ENCODE measurements at regions not wholly inside any gene's neighbourhood (a gene's known extent, or its start where the extent isn't known, plus 50 kb on each side); places are given as distances from the start of the nearest gene placed in this dataset.

GRCh38 chr17:33936764-33937163, 318.3 kb upstream of the CCL2 start:
- CTCF ChIA-PET: no interaction called here
- Histone ChIP-seq H3K4me3 (ENCODE audit: low read depth, low read length, poor library complexity, severe bottlenecking) (no peak overlapping the region), H3K4me1 (ENCODE audit: insufficient read depth, low read length, poor library complexity, severe bottlenecking) (no peaks in the 10 kb centered on the region), H3K36me3 (ENCODE audit: insufficient read depth, low read length, poor library complexity, severe bottlenecking) (no peaks in the 10 kb centered on the region), H3K27ac (ENCODE audit: low read depth, low read length, poor library complexity, severe bottlenecking) (no peak overlapping the region), H3K9me3 (ENCODE audit: low read depth, low read length, poor library complexity, severe bottlenecking) (no peaks in the 10 kb centered on the region), H3K27me3 (replicated peaks; ENCODE audit: insufficient read depth, low read depth, low read length, poor library complexity) (no peaks in the 10 kb centered on the region)
- POLR2A ChIA-PET (ENCODE audit: low non-redundant PET): no interaction called here
- BruUV-seq (replicated peaks): no TSS peak
- TF ChIP-seq CTCF (conservative IDR thresholded peaks at IDR 0.05; ENCODE audit: low read depth, low read length) (no peak), EZH2 (IDR thresholded peaks at IDR 0.05; ENCODE audit: borderline replicate concordance, low read depth, low read length, poor library complexity, severe bottlenecking) (no peak)
- intact Hi-C loops (cut with micrococcal nuclease; ENCODE audit: unreplicated experiment): no loop called here
- no peak for DNase-seq (ENCODE audit: low spot score)

GRCh38 chr17:33939959-33940358, 315.1 kb upstream of the CCL2 start:
- TF ChIP-seq CTCF (conservative IDR thresholded peaks at IDR 0.05; ENCODE audit: low read depth, low read length): no peak
- no peak for TF ChIP-seq EZH2 (IDR thresholded peaks at IDR 0.05; ENCODE audit: borderline replicate concordance, low read depth, low read length, poor library complexity, severe bottlenecking)
- H3K27ac ChIP-seq (ENCODE audit: low read depth, low read length, poor library complexity, severe bottlenecking): no peak overlapping the region
- no peaks in the 10 kb centered on the region for H3K27me3 ChIP-seq (replicated peaks; ENCODE audit: insufficient read depth, low read depth, low read length, poor library complexity)
- ChIA-PET CTCF (no interaction called here), POLR2A (ENCODE audit: low non-redundant PET) (no interaction called here)
- intact Hi-C loops (cut with micrococcal nuclease; ENCODE audit: unreplicated experiment): no loop called here
- H3K36me3 ChIP-seq (ENCODE audit: insufficient read depth, low read length, poor library complexity, severe bottlenecking): no peaks in the 10 kb centered on the region
- no TSS peak for BruUV-seq (replicated peaks)
- no peaks in the 10 kb centered on the region for H3K4me1 ChIP-seq (ENCODE audit: insufficient read depth, low read length, poor library complexity, severe bottlenecking)
- DNase-seq (ENCODE audit: low spot score): no peak
- no peak overlapping the region for H3K4me3 ChIP-seq (ENCODE audit: low read depth, low read length, poor library complexity, severe bottlenecking)
- no peaks in the 10 kb centered on the region for H3K9me3 ChIP-seq (ENCODE audit: low read depth, low read length, poor library complexity, severe bottlenecking)

GRCh38 chr17:33940769-33941370, 314.2 kb upstream of the CCL2 start:
- POLR2A ChIA-PET (ENCODE audit: low non-redundant PET): no interaction called here
- no peak for DNase-seq (ENCODE audit: low spot score)
- Histone ChIP-seq H3K27ac (ENCODE audit: low read depth, low read length, poor library complexity, severe bottlenecking) (no peak overlapping the region), H3K4me3 (ENCODE audit: low read depth, low read length, poor library complexity, severe bottlenecking) (no peak overlapping the region), H3K4me1 (ENCODE audit: insufficient read depth, low read length, poor library complexity, severe bottlenecking) (no peaks in the 10 kb centered on the region), H3K9me3 (ENCODE audit: low read depth, low read length, poor library complexity, severe bottlenecking) (no peaks in the 10 kb centered on the region), H3K27me3 (replicated peaks; ENCODE audit: insufficient read depth, low read depth, low read length, poor library complexity) (no peaks in the 10 kb centered on the region), H3K36me3 (ENCODE audit: insufficient read depth, low read length, poor library complexity, severe bottlenecking) (no peaks in the 10 kb centered on the region)
- intact Hi-C loops (cut with micrococcal nuclease; ENCODE audit: unreplicated experiment): no loop called here
- BruUV-seq (replicated peaks): no TSS peak
- TF ChIP-seq CTCF (conservative IDR thresholded peaks at IDR 0.05; ENCODE audit: low read depth, low read length) (no peak), EZH2 (IDR thresholded peaks at IDR 0.05; ENCODE audit: borderline replicate concordance, low read depth, low read length, poor library complexity, severe bottlenecking) (no peak)
- CTCF ChIA-PET: no interaction called here
